Ishikawa (cell line): ENCODE measurements at regions not wholly inside any gene's neighbourhood (a gene's known extent, or its start where the extent isn't known, plus 50 kb on each side); places are given as distances from the start of the nearest gene placed in this dataset.

Experiments used
- CEBPB ChIP-seq: IDR thresholded peaks from 2 replicates; pipeline ENCODE4 v1.6.1; 2012
- CREB1 ChIP-seq: IDR thresholded peaks from 2 replicates; pipeline ENCODE4 v1.6.1; 2012; ENCODE audit warnings: low read depth
- EGR1 ChIP-seq: IDR thresholded peaks from 2 replicates; pipeline ENCODE4 v1.6.1; 2012
- EP300 ChIP-seq: IDR thresholded peaks from 2 replicates; pipeline ENCODE4 v1.6.1; 2012; ENCODE audit warnings: borderline replicate concordance
- FOXM1 ChIP-seq: IDR thresholded peaks from 2 replicates; pipeline ENCODE4 v1.6.1; 2012; ENCODE audit warnings: low read depth, borderline replicate concordance
- MAX ChIP-seq: IDR thresholded peaks from 2 replicates; pipeline ENCODE4 v1.6.1; 2012
- NFIC ChIP-seq: IDR thresholded peaks from 2 replicates; pipeline ENCODE4 v1.6.1; 2012
- RAD21 ChIP-seq: IDR thresholded peaks from 2 replicates; pipeline ENCODE4 v1.6.1; 2012; ENCODE audit warnings: low read depth
- REST ChIP-seq: IDR thresholded peaks from 2 replicates; pipeline ENCODE4 v1.6.1; 2012; ENCODE audit warnings: low read depth, mild to moderate bottlenecking
- TAF1 ChIP-seq: IDR thresholded peaks from 2 replicates; pipeline ENCODE4 v1.6.1; 2012; ENCODE audit warnings: low read depth, mild to moderate bottlenecking
- TCF12 ChIP-seq: IDR thresholded peaks from 2 replicates; pipeline ENCODE4 v1.6.1; 2012; ENCODE audit warnings: low read depth
- TEAD4 ChIP-seq: IDR thresholded peaks from 2 replicates; pipeline ENCODE4 v1.6.1; 2012
- USF1 ChIP-seq: IDR thresholded peaks from 2 replicates; pipeline ENCODE4 v1.6.1; 2012
- YY1 ChIP-seq: IDR thresholded peaks from 2 replicates; pipeline ENCODE4 v1.6.1; 2012; ENCODE audit warnings: low read depth
- ZBTB7A ChIP-seq: IDR thresholded peaks from 2 replicates; pipeline ENCODE4 v1.6.1; 2012; ENCODE audit warnings: low read depth

- TF ChIP-seq TCF12 (no peak), NFIC (no peak), USF1 (peak; percentile 86), TAF1 (no peak), YY1 (no peak), MAX (peak; percentile 55; the same call in 1 of the 2 replicates), RAD21 (peak; percentile 35; the same call in 1 of the 2 replicates), TEAD4 (no peak)
Observed at GRCh38 chr4:85127653-85128052, 161.2 kb upstream of the WDFY3 start.

- no peak for TF ChIP-seq NFIC
- TF ChIP-seq FOXM1 = no peak
- TF ChIP-seq CREB1 = no peak
Observed at GRCh38 chr4:85128246-85129204, 162.0 kb upstream of the WDFY3 start.

GRCh38 chr4:85132117-85132516 is 165.6 kb upstream of the WDFY3 start:
- no peak for TF ChIP-seq TAF1
- TF ChIP-seq TCF12 = no peak
- TF ChIP-seq TEAD4 = no peak
- no peak for TF ChIP-seq MAX

- TF ChIP-seq EGR1 = no peak
- TF ChIP-seq REST = no peak
- no peak for TF ChIP-seq ZBTB7A
- no peak for TF ChIP-seq FOXM1
- no peak for TF ChIP-seq YY1
- no peak for TF ChIP-seq CEBPB
- TF ChIP-seq MAX = no peak
- TF ChIP-seq EP300 = no peak
- no peak for TF ChIP-seq USF1
- TF ChIP-seq CREB1 = no peak
- no peak for TF ChIP-seq RAD21
- TF ChIP-seq NFIC = no peak
- TF ChIP-seq TAF1 = no peak
- no peak for TF ChIP-seq TEAD4
- TF ChIP-seq TCF12 = no peak
Observed at GRCh38 chr4:85132570-85132969, 166.1 kb upstream of the WDFY3 start.

GRCh38 chr4:85142451-85142850 is 176.0 kb upstream of the WDFY3 start:
- TF ChIP-seq RAD21 (no peak), MAX (no peak), CREB1 (no peak)

- TF ChIP-seq FOXM1 (no peak), REST (no peak), ZBTB7A (no peak), EGR1 (no peak), RAD21 (peak; percentile 68), EP300 (no peak), TEAD4 (no peak), TCF12 (no peak), CREB1 (no peak)
Observed at GRCh38 chr4:85147481-85148076, 181.1 kb upstream of the WDFY3 start.
